Inflammatory macrophage treated with lipopolysaccharide for 1 hour (primary cell): ENCODE measurements at regions not wholly inside any gene's neighbourhood (a gene's known extent, or its start where the extent isn't known, plus 50 kb on each side); places are given as distances from the start of the nearest gene placed in this dataset.

ENCODE experiments used
- DNase-seq, 2 donors: peaks; one replicate each; pipeline ENCODE4 v3.0.0-alpha.2; 2020 to 2022

DNA sequence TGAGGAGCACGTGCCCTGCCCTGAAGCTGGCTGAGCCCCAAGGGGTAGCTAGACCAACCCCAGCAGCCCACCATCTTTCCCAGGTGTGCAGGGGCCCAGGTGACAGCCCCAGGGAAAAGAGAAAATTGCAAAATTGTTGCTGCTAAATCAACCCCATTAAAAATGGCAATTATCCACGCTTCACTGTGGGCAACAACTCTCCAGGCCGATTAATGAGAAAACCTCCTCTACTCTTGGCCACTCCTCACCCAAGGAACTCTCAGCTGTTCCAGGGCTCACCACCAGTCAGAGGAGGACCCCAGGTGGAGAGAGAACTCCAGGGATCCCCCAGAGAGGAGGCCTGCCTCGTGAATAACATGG lies 516.1 kb upstream of the MGMT start:
- no peak for DNase-seq

GRCh38 chr10:128952856-128953255 lies 514.2 kb upstream of the MGMT start:
- DNase-seq: no peak

DNA sequence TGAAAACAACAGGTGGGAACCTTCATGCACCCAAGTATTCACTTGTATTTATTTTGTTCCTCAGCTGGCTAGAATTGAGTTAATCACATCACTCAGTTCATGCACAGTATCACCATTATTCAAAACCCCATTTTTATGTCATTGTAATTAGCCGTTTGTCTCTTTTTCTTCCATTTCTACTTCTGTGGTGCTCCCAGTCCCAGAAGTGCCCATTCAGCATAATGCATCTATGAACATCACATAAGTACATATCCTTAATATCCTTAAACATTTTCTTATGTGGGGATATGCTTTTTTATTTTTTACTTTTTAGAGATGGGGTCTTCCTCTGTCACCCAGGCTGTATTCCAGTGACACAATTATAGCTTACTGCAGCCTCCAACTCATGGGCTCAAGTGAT lies 510.9 kb upstream of the MGMT start:
- no peak for DNase-seq

DNA sequence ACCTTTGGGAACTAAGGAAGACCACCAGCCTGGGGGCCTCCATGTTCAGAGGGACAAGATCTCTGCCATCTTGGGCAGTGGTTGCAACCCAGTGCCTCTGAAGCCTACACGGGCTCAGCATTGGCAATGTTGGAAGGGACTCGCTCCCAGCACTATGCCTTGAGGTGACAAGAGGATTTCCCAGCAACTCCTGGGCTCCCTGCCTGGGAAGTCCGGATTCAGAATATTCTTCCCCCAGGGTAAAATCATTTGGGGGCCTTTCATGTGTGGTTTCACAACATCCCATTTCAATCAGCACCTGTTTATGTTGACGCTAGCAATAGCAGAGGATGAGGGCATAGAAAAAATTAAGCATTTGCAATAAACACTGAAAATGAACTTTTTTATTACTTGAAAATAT lies 509.8 kb upstream of the MGMT start:
- DNase-seq: no peak

GRCh38 chr10:128958834-128959690 lies 508.0 kb upstream of the MGMT start:
- DNase-seq: no peak

GRCh38 chr10:128959746-128960145 lies 507.3 kb upstream of the MGMT start:
- DNase-seq: no peak

GRCh38 chr10:128960517-128960916 lies 506.5 kb upstream of the MGMT start:
- DNase-seq: no peak

- DNase-seq: no peak
Observed at GRCh38 chr10:128962182-128962581, 504.9 kb upstream of the MGMT start.

GRCh38 chr10:128963211-128964099 lies 503.6 kb upstream of the MGMT start:
- DNase-seq: no peak

GRCh38 chr10:128964100-128964403 lies 503.0 kb upstream of the MGMT start:
- DNase-seq: no peak

- no peak for DNase-seq
Observed at GRCh38 chr10:128967980-128968756, 498.9 kb upstream of the MGMT start.

- DNase-seq: no peak
Observed at GRCh38 chr10:128969551-128969950, 497.5 kb upstream of the MGMT start.

GRCh38 chr10:128971374-128972035 lies 495.5 kb upstream of the MGMT start:
- no peak for DNase-seq

DNA sequence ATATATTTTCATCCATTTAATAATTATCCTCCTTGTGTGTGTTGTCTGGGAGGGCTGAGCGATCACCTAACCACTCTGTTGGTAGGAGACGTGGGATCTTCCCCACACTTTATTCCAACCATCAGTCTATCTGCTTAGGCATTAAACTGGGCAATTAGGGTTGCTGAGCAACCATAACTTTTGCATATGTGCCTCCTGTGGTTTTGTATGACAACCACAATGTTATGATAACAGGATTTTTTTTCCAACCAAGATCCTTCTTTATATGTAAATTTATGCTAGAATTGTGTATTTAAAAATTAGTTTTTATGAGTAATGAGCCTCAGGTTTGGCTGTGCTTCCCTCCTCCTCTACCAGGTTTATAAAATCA lies 495.0 kb upstream of the MGMT start:
- DNase-seq: no peak

DNA sequence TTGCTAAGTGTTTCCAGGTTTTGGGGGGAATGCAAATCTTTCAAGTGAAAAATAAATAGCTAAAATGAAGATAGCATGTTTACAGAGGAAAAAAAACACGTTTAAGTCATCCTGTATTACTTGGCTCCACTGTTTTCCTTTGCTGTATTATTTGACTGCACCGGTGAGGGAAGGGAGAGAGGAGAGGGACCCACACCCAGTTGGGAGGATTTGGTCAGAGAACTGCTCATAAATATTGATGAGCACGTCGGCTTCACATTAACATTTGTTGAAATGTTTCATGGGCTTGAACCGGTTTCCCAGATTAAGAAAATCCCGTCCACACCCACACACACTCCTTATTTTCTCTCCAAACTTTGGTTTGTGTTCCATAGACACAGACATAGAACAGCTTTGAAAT lies 493.8 kb upstream of the MGMT start:
- no peak for DNase-seq

DNA sequence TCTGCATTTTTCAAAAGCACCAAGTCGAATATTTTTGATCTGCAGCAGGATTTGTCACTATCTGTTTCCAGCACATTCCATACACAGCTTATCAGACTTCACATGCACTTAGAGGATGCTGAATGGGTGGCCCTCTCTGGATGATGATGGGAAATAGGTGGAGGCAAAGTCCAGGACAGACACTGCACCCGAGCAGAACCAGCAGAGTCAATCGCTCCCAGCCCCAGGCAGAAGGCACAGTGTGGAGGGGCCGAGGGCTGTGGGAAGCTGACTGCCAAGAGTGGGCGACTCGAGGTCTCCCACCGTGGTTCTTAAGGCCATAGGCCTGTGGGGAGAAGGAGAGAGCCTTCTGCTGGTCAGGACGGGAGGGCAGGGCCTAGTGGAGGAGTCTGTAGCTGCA lies 490.2 kb upstream of the MGMT start:
- no peak for DNase-seq

- DNase-seq: no peak
Observed at GRCh38 chr10:128978211-128978610, 488.8 kb upstream of the MGMT start.

DNA sequence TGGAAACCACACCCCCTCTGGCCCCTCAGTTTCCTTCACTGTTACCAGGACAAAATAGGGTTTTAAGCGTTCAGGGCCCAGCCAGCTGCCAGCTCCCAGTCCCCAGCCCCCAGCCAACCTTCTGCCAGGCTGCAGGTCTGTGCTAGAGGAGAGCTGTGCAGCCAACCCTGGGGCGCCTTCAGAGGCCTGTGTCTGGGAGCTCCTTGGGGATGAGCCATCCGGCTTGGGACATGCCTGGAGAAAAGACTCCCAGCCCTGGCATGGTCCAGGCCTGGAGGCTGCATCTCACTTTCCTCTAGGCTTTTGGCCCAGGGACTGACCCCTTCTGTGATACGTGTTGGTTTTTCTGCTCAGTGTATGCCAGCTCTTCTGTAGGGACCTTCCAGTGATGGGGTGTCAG lies 487.6 kb upstream of the MGMT start:
- DNase-seq: no peak

- no peak for DNase-seq
Observed at GRCh38 chr10:128981251-128981650, 485.8 kb upstream of the MGMT start.

- DNase-seq: no peak
Observed at GRCh38 chr10:128981881-128982615, 485.0 kb upstream of the MGMT start.

GRCh38 chr10:128982616-128982915 lies 484.5 kb upstream of the MGMT start:
- no peak for DNase-seq

DNA sequence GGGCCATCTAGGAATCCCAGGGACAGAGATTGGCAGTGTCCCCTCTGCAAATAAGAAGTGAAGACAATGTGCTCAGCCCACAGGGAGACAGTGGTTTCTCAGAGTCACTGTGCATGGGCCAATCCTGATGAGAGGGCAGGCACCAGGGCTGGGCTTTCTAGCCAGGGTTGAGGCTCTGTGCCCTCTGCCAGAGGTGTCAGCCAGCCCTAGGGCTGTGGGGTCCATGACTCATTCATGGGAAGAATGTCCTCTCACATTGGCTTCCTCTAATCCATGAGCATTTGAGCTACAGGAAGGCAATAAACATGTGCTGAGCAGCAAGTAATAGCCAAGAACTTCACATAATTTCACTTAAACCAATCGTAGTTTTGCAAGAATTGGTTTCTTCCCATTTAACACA lies 482.0 kb upstream of the MGMT start:
- DNase-seq: no peak

GRCh38 chr10:128990986-128991385 lies 476.1 kb upstream of the MGMT start:
- DNase-seq: no peak
